Keratinocyte (primary cell): ENCODE measurements at regions not wholly inside any gene's neighbourhood (a gene's known extent, or its start where the extent isn't known, plus 50 kb on each side); places are given as distances from the start of the nearest gene placed in this dataset.
"Not testable (repeated sequence)": the region's sequence is repeated elsewhere in the genome, so short reads cannot be mapped to it uniquely, and the experiment has no call there.

Experiments
- DNase-seq: peaks from one replicate; pipeline ENCODE4 v3.0.0-alpha.2; 2011; ENCODE audit warnings: low read depth, missing footprints, low spot score
- FAIRE-seq: peaks from 2 replicates; lab custom pipeline; 2011; peaks lifted over from hg19 to GRCh38; lab: Jason Lieb, UNC
- H2AFZ ChIP-seq: 2 replicates; pipeline ENCODE4 v1.6.0; 2012; ENCODE audit warnings: low read length, control low read depth, inconsistent platforms; ENCODE audit not compliant: control insufficient read depth
- H3K27ac ChIP-seq: 2 replicates; pipeline ENCODE4 v1.5.1; 2011; ENCODE audit warnings: low read length; ENCODE audit not compliant: control insufficient read depth, insufficient read depth
- H3K27me3 ChIP-seq: 3 replicates; pipeline ENCODE4 v1.6.0; 2011; ENCODE audit warnings: low read length; ENCODE audit not compliant: control insufficient read depth, insufficient read depth; ENCODE audit errors: extremely low read depth
- H3K36me3 ChIP-seq, 2 experiments: 2 replicates in 1 of 2; 3 replicates in 1 of 2; pipeline ENCODE4 v1.5.1; 2011; ENCODE audit warnings: low read length in 2 of 2, mild to moderate bottlenecking in 1 of 2; ENCODE audit not compliant: control insufficient read depth in 2 of 2, insufficient read depth in 2 of 2; ENCODE audit errors: extremely low read depth in 1 of 2
- H3K4me1 ChIP-seq: 3 replicates; pipeline ENCODE4 v1.5.1; 2011; ENCODE audit warnings: low read length; ENCODE audit not compliant: control insufficient read depth, insufficient read depth; ENCODE audit errors: extremely low read depth
- H3K4me2 ChIP-seq: 3 replicates; pipeline ENCODE4 v1.6.0; 2011; ENCODE audit warnings: low read depth, low read length; ENCODE audit not compliant: control insufficient read depth, insufficient read depth; ENCODE audit errors: extremely low read depth
- H3K4me3 ChIP-seq, 3 experiments: fragments of 200-600 bp in 1 of 3; sonication (generic) in 1 of 3; 2 replicates in 2 of 3; 3 replicates in 1 of 3; pipeline ENCODE4 v1.5.1; 2011 to 2016; ENCODE audit warnings: low read length in 3 of 3, mild to moderate bottlenecking in 3 of 3, control low read depth in 2 of 3, inconsistent platforms in 1 of 3, low read depth in 1 of 3, mixed read lengths in 1 of 3, mixed run types in 1 of 3, moderate library complexity in 1 of 3; ENCODE audit not compliant: control insufficient read depth in 2 of 3, insufficient read depth in 2 of 3; ENCODE audit errors: extremely low read depth in 1 of 3
- H3K79me2 ChIP-seq: 2 replicates; pipeline ENCODE4 v1.6.0; 2012; ENCODE audit warnings: low read length; ENCODE audit not compliant: control insufficient read depth, insufficient read depth
- H3K9ac ChIP-seq: 3 replicates; pipeline ENCODE4 v1.6.0; 2011; ENCODE audit warnings: low read length; ENCODE audit not compliant: control insufficient read depth, insufficient read depth; ENCODE audit errors: extremely low read depth
- H3K9me1 ChIP-seq: 3 replicates; pipeline ENCODE4 v1.6.0; 2011; ENCODE audit warnings: low read length; ENCODE audit not compliant: control insufficient read depth, insufficient read depth; ENCODE audit errors: extremely low read depth
- H3K9me3 ChIP-seq: 2 replicates; pipeline ENCODE4 v1.5.1; 2012; ENCODE audit warnings: low read depth, low read length; ENCODE audit not compliant: control insufficient read depth
- H4K20me1 ChIP-seq: 3 replicates; pipeline ENCODE4 v1.6.0; 2011; ENCODE audit warnings: low read length; ENCODE audit not compliant: control insufficient read depth, insufficient read depth; ENCODE audit errors: extremely low read depth
- EZH2 ChIP-seq: IDR thresholded peaks from one replicate; pipeline ENCODE4 v1.6.1; 2012; ENCODE audit warnings: inconsistent platforms, mild to moderate bottlenecking, low read length, moderate library complexity
- dilution Hi-C: fragments of 300-500 bp; cut with MboI; formaldehyde crosslinking; loops from one replicate; pipeline ENCODE4 v1.7.0; 2020; ENCODE audit warnings: low sequenced_read_pairs; ENCODE audit not compliant: extremely low pct_ligation_motif_present
- TF ChIP-seq, protein P1 (sequence below), 3 experiments: IDR thresholded peaks in 1 of 3; conservative IDR thresholded peaks in 1 of 3; optimal IDR thresholded peaks in 1 of 3; 2 replicates in 2 of 3; 3 replicates in 1 of 3; pipeline versions ENCODE3 to v1.5.1; 2011; ENCODE audit warnings: low read length in 3 of 3, mild to moderate bottlenecking in 3 of 3, moderate library complexity in 2 of 3, control low read depth in 1 of 3, inconsistent platforms in 1 of 3; ENCODE audit not compliant: insufficient read depth in 2 of 3; ENCODE audit errors: extremely low read depth in 1 of 3

DNA sequence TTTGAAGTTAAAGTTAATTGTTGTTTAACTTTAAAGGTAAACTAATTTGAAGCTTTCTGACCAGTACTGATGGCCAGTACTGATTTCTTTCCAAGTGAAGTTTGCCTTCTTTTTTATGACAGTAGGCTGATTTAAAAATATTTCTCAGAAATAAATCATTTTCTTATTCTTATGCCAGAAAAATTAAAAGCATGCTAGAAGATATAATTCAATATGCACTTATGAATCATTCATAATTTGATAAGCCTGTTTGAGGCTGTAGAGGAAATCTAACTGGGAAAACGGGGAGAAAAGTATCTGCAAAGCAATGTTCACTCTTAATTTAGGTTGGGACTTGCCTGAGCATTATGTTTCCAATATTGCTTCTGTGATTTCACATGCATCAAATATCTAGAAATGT is 1112.0 kb upstream of the INTU start:
- no peaks in the 10 kb centered on the region for H3K36me3 ChIP-seq
- H3K9me1 ChIP-seq: no peaks in the 10 kb centered on the region
- H3K79me2 ChIP-seq: no peaks in the 10 kb centered on the region
- no peaks in the 10 kb centered on the region for H3K9me3 ChIP-seq
- H3K9ac ChIP-seq: no peak overlapping the region
- H2AFZ ChIP-seq: no peak overlapping the region
- no peak overlapping the region for H3K4me2 ChIP-seq
- FAIRE-seq (no peak), DNase-seq (no peak)
- dilution Hi-C loops: no loop called here
- no peaks in the 10 kb centered on the region for H3K4me1 ChIP-seq
- H4K20me1 ChIP-seq: no peaks in the 10 kb centered on the region
- no peak overlapping the region for H3K4me3 ChIP-seq
- no peak overlapping the region for H3K27ac ChIP-seq
- no peak for TF ChIP-seq EZH2
- TF ChIP-seq, protein P1, sequence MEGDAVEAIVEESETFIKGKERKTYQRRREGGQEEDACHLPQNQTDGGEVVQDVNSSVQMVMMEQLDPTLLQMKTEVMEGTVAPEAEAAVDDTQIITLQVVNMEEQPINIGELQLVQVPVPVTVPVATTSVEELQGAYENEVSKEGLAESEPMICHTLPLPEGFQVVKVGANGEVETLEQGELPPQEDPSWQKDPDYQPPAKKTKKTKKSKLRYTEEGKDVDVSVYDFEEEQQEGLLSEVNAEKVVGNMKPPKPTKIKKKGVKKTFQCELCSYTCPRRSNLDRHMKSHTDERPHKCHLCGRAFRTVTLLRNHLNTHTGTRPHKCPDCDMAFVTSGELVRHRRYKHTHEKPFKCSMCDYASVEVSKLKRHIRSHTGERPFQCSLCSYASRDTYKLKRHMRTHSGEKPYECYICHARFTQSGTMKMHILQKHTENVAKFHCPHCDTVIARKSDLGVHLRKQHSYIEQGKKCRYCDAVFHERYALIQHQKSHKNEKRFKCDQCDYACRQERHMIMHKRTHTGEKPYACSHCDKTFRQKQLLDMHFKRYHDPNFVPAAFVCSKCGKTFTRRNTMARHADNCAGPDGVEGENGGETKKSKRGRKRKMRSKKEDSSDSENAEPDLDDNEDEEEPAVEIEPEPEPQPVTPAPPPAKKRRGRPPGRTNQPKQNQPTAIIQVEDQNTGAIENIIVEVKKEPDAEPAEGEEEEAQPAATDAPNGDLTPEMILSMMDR (optimal IDR thresholded peaks at IDR 0.05 in 1 of 3, IDR thresholded peaks at IDR 0.05 in 1 of 3, conservative IDR thresholded peaks at IDR 0.05 in 1 of 3; ENCODE audit: extremely low read depth in 1 of 3, insufficient read depth in 2 of 3, low read length in 3 of 3): no peak
- H3K27me3 ChIP-seq: no peaks in the 10 kb centered on the region

DNA sequence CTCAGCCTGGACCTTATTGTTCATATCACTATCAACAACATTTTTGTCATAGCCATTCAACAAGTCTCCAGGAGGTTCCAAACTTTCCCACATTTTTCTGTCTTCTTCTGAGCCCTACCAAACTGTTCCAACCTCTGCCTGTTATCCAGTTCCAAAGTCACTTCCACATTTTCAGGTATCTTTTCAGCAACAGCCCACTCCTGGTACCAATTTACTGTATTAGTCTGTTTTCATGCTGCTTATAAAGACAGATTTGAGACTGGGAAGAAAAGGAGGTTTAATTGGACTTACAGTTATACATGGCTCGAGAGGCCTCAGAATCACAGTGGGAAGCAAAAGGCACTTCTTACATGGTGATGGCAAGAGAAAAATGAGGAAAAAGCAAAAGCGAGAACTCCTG is 1107.4 kb upstream of the INTU start:
- FAIRE-seq, H3K4me3 ChIP-seq, H3K4me2 ChIP-seq, H3K79me2 ChIP-seq, H3K9me1 ChIP-seq, H4K20me1 ChIP-seq, H3K27ac ChIP-seq, H3K9ac ChIP-seq, H2AFZ ChIP-seq, H3K27me3 ChIP-seq, H3K36me3 ChIP-seq, H3K4me1 ChIP-seq, H3K9me3 ChIP-seq, dilution Hi-C loops, DNase-seq: not testable (repeated sequence)

DNA sequence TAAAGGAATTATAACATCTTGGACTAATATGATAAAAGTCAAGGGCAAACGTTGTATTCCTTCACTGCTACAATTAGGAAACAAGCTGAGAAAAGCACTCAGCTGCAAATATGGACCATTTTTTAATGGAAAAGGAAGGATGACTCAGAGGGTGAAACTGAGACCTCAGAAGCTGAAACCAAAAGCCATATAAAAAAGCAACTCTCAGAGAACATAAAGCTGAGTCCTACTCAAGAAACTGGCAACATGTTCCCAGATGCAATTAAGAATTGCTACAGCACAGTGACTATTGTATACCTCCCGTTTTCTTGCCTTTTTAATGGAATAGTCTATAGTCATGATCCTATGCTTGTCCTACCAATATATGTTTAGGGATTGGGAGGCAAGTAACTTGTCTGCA is 1106.4 kb upstream of the INTU start:
- Histone ChIP-seq H3K4me3 (no peak overlapping the region), H3K9ac (no peak overlapping the region), H3K4me2 (no peak overlapping the region), H4K20me1 (no peaks in the 10 kb centered on the region), H2AFZ (no peak overlapping the region), H3K9me3 (no peaks in the 10 kb centered on the region), H3K27ac (no peak overlapping the region), H3K27me3 (no peaks in the 10 kb centered on the region), H3K4me1 (no peaks in the 10 kb centered on the region), H3K9me1 (no peaks in the 10 kb centered on the region), H3K36me3 (no peaks in the 10 kb centered on the region), H3K79me2 (no peaks in the 10 kb centered on the region)
- FAIRE-seq (no peak), DNase-seq (no peak)
- dilution Hi-C loops: no loop called here
- TF ChIP-seq, protein P1 (optimal IDR thresholded peaks at IDR 0.05 in 1 of 3, IDR thresholded peaks at IDR 0.05 in 1 of 3, conservative IDR thresholded peaks at IDR 0.05 in 1 of 3; ENCODE audit: extremely low read depth in 1 of 3, insufficient read depth in 2 of 3, low read length in 3 of 3): no peak
- no peak for TF ChIP-seq EZH2
